Smooth muscle cell (in vitro differentiated cells): ENCODE measurements at regions not wholly inside any gene's neighbourhood (a gene's known extent, or its start where the extent isn't known, plus 50 kb on each side); places are given as distances from the start of the nearest gene placed in this dataset.

ENCODE experiments used
- DNase-seq: peaks from one replicate; lab custom pipeline; 2025; ENCODE audit not compliant: unreplicated experiment; lab: John Stamatoyannopoulos, UW
- H2AFZ ChIP-seq: fragments of 200-600 bp; sonication (generic); 2 replicates; pipeline ENCODE4 v1.6.0; 2016; ENCODE audit warnings: antibody characterized with exemption, low read depth, mild to moderate bottlenecking
- H3F3A ChIP-seq: fragments of 200-600 bp; sonication (generic); 2 replicates; pipeline ENCODE4 v1.6.0; 2017; ENCODE audit warnings: antibody characterized with exemption, low read depth
- H3K27ac ChIP-seq: fragments of 200-600 bp; sonication (generic); 2 replicates; pipeline ENCODE4 v1.5.1; 2016; ENCODE audit warnings: low read depth, mild to moderate bottlenecking
- H3K27me3 ChIP-seq: fragments of 200-600 bp; sonication (generic); 2 replicates; pipeline ENCODE4 v1.6.1; 2016; ENCODE audit warnings: low read depth, mild to moderate bottlenecking
- H3K36me3 ChIP-seq: fragments of 200-600 bp; sonication (generic); 2 replicates; pipeline ENCODE4 v1.5.1; 2016; ENCODE audit warnings: low read depth
- H3K4me1 ChIP-seq: fragments of 200-600 bp; sonication (generic); 2 replicates; pipeline ENCODE4 v1.5.1; 2016; ENCODE audit warnings: low read depth
- H3K4me2 ChIP-seq: fragments of 200-600 bp; sonication (generic); 2 replicates; pipeline ENCODE4 v1.6.0; 2016; ENCODE audit warnings: mild to moderate bottlenecking
- H3K4me3 ChIP-seq: fragments of 200-600 bp; sonication (generic); 2 replicates; pipeline ENCODE4 v1.5.1; 2016; ENCODE audit warnings: mild to moderate bottlenecking
- H3K79me2 ChIP-seq: fragments of 200-600 bp; sonication (generic); 2 replicates; pipeline ENCODE4 v1.6.0; 2016; ENCODE audit warnings: low read depth, mild to moderate bottlenecking
- H3K9ac ChIP-seq: fragments of 200-600 bp; sonication (generic); 2 replicates; pipeline ENCODE4 v1.6.0; 2016; ENCODE audit warnings: low read depth
- H3K9me3 ChIP-seq: fragments of 200-600 bp; sonication (generic); replicated peaks from 2 replicates; pipeline ENCODE4 v1.5.1; 2016; ENCODE audit warnings: low read depth
- H4K20me1 ChIP-seq: fragments of 200-600 bp; sonication (generic); 2 replicates; pipeline ENCODE4 v1.6.0; 2016; ENCODE audit warnings: low read depth
- WGBS: methylation state at CpG from one replicate; pipeline ENCODE4 v1.1.7; 2016; ENCODE audit warnings: low lambda C conversion rate; 5-methylcytosine and 5-hydroxymethylcytosine counted together
- TF ChIP-seq, protein P1 (sequence below): fragments of 200-600 bp; sonication (generic); IDR thresholded peaks from 2 replicates; pipeline ENCODE4 v1.5.1; 2017; ENCODE audit warnings: borderline replicate concordance, mild to moderate bottlenecking, antibody characterized with exemption; ENCODE audit not compliant: insufficient read depth, poor library complexity, severe bottlenecking

GRCh38 chr3:109922856-109923255 is 585.5 kb upstream of the DPPA4 start:
- Histone ChIP-seq H3K79me2 (no peaks in the 10 kb centered on the region), H3F3A (no peaks in the 10 kb centered on the region), H3K27ac (no peak overlapping the region), H3K27me3 (no peaks in the 10 kb centered on the region), H3K9ac (no peak overlapping the region), H2AFZ (no peak overlapping the region), H3K4me2 (no peak overlapping the region), H3K4me1 (peaks cover 4% of the 10 kb centered on the region), H3K9me3 (no peaks in the 10 kb centered on the region), H4K20me1 (no peaks in the 10 kb centered on the region), H3K36me3 (no peaks in the 10 kb centered on the region), H3K4me3 (no peak overlapping the region)
- 76% methylated on average over 2 of the region's 2 CpGs for WGBS
- TF ChIP-seq, protein P1, sequence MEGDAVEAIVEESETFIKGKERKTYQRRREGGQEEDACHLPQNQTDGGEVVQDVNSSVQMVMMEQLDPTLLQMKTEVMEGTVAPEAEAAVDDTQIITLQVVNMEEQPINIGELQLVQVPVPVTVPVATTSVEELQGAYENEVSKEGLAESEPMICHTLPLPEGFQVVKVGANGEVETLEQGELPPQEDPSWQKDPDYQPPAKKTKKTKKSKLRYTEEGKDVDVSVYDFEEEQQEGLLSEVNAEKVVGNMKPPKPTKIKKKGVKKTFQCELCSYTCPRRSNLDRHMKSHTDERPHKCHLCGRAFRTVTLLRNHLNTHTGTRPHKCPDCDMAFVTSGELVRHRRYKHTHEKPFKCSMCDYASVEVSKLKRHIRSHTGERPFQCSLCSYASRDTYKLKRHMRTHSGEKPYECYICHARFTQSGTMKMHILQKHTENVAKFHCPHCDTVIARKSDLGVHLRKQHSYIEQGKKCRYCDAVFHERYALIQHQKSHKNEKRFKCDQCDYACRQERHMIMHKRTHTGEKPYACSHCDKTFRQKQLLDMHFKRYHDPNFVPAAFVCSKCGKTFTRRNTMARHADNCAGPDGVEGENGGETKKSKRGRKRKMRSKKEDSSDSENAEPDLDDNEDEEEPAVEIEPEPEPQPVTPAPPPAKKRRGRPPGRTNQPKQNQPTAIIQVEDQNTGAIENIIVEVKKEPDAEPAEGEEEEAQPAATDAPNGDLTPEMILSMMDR, result no peak
- no peak for DNase-seq

DNA sequence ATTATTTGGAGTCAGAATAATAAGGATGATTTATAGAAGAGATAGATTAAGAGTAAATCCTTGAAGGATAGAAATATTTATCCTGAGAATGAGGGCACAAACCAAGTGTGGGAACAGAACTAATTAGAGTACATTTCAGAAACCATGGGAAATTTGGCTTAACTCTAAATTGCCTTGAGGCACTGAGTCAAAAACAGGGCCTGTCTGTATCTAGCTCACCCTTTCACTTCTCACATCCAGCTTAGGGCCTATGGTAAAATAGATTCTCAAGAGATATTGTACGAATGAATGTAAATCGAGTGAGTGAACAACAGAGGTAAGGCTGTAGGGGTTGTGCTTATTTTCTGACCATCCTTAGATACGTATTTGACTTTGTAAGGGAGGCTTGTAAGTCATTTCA is 586.1 kb upstream of the DPPA4 start:
- H2AFZ ChIP-seq, result no peak overlapping the region
- H3K79me2 ChIP-seq, result no peaks in the 10 kb centered on the region
- H4K20me1 ChIP-seq, result no peaks in the 10 kb centered on the region
- H3K4me2 ChIP-seq, result no peak overlapping the region
- DNase-seq, result no peak
- H3F3A ChIP-seq, result no peaks in the 10 kb centered on the region
- no peaks in the 10 kb centered on the region for H3K27me3 ChIP-seq
- no peak overlapping the region for H3K9ac ChIP-seq
- 67% methylated on average over 3 of the region's 3 CpGs for WGBS
- H3K4me1 ChIP-seq, result peaks cover 4% of the 10 kb centered on the region
- H3K36me3 ChIP-seq, result no peaks in the 10 kb centered on the region
- no peak overlapping the region for H3K4me3 ChIP-seq
- TF ChIP-seq, protein P1, result no peak
- no peak overlapping the region for H3K27ac ChIP-seq
- H3K9me3 ChIP-seq, result no peaks in the 10 kb centered on the region

GRCh38 chr3:109924196-109924595 is 586.9 kb upstream of the DPPA4 start:
- H3K79me2 ChIP-seq, result no peaks in the 10 kb centered on the region
- H3K4me2 ChIP-seq, result no peak overlapping the region
- H3F3A ChIP-seq, result no peaks in the 10 kb centered on the region
- H3K4me3 ChIP-seq, result no peak overlapping the region
- H3K9me3 ChIP-seq, result no peaks in the 10 kb centered on the region
- H4K20me1 ChIP-seq, result no peaks in the 10 kb centered on the region
- no peaks in the 10 kb centered on the region for H3K27me3 ChIP-seq
- H2AFZ ChIP-seq, result no peak overlapping the region
- H3K4me1 ChIP-seq, result peaks cover 4% of the 10 kb centered on the region
- no peak overlapping the region for H3K9ac ChIP-seq
- H3K36me3 ChIP-seq, result no peaks in the 10 kb centered on the region
- H3K27ac ChIP-seq, result no peak overlapping the region
- TF ChIP-seq, protein P1, result no peak
- DNase-seq, result no peak

- Histone ChIP-seq H4K20me1 (no peaks in the 10 kb centered on the region), H3K4me3 (no peak overlapping the region), H3K36me3 (no peaks in the 10 kb centered on the region), H3K4me2 (no peak overlapping the region), H2AFZ (no peak overlapping the region), H3K27ac (peak overlapping the region; percentile 91), H3K79me2 (no peaks in the 10 kb centered on the region), H3F3A (no peaks in the 10 kb centered on the region), H3K9ac (no peak overlapping the region), H3K9me3 (no peaks in the 10 kb centered on the region), H3K4me1 (peaks cover 4% of the 10 kb centered on the region), H3K27me3 (no peaks in the 10 kb centered on the region)
- TF ChIP-seq, protein P1, result no peak
- WGBS, result 75% methylated on average over 8 of the region's 8 CpGs
- no peak for DNase-seq
Measured at GRCh38 chr3:109926376-109926775, 589.0 kb upstream of the DPPA4 start.
